ENCODE measurements at regions not wholly inside any gene's neighbourhood (a gene's known extent, or its start where the extent isn't known, plus 50 kb on each side); places are given as distances from the start of the nearest gene placed in this dataset.

DNA sequence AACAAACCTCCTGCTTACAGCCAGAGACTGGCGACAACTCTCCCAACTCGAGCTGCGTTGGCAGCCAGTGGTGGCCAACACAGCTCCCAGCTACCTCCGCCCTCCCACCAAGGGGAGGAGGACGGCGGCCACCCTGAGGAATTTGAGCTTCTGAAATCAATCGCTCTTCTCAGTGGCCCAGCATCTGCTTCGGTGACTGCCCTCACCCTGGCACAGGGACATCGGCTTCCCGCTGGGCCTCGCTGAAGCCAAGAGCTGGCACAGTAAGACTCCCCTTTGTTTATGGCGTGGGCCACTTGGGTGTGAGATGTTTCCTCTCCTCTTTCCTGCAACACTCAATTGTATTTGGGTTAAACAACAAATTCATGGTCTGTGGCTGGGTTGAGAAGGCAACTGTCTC lies 136.2 kb downstream of the ZBTB18 start:
- TF ChIP-seq, protein P1, sequence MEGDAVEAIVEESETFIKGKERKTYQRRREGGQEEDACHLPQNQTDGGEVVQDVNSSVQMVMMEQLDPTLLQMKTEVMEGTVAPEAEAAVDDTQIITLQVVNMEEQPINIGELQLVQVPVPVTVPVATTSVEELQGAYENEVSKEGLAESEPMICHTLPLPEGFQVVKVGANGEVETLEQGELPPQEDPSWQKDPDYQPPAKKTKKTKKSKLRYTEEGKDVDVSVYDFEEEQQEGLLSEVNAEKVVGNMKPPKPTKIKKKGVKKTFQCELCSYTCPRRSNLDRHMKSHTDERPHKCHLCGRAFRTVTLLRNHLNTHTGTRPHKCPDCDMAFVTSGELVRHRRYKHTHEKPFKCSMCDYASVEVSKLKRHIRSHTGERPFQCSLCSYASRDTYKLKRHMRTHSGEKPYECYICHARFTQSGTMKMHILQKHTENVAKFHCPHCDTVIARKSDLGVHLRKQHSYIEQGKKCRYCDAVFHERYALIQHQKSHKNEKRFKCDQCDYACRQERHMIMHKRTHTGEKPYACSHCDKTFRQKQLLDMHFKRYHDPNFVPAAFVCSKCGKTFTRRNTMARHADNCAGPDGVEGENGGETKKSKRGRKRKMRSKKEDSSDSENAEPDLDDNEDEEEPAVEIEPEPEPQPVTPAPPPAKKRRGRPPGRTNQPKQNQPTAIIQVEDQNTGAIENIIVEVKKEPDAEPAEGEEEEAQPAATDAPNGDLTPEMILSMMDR (IDR thresholded peaks at IDR 0.05), result no peak
- TF ChIP-seq POLR2A (IDR thresholded peaks at IDR 0.05), result no peak
- no peak for TF ChIP-seq POLR2AphosphoS5 (IDR thresholded peaks at IDR 0.05)
